H9 (cell line): ENCODE measurements at regions not wholly inside any gene's neighbourhood (a gene's known extent, or its start where the extent isn't known, plus 50 kb on each side); places are given as distances from the start of the nearest gene placed in this dataset.

Experiments used
- DNase-seq: peaks from one replicate; pipeline ENCODE4 v3.0.0-alpha.2; 2017
- H2AFZ ChIP-seq: one replicate; pipeline ENCODE4 v1.6.1; 2013; ENCODE audit warnings: mild to moderate bottlenecking, low read length, control low read depth, moderate library complexity
- H2AK5ac ChIP-seq: 2 replicates; pipeline ENCODE4 v1.6.1; 2013; ENCODE audit warnings: low read length, control low read depth, mixed read lengths; ENCODE audit not compliant: insufficient read length
- H2BK120ac ChIP-seq: one replicate; pipeline ENCODE4 v1.6.1; 2013; ENCODE audit warnings: low read depth, mild to moderate bottlenecking, low read length, control low read depth, inconsistent platforms; ENCODE audit not compliant: poor library complexity, severe bottlenecking
- H2BK12ac ChIP-seq: 2 replicates; pipeline ENCODE4 v1.6.1; 2013; ENCODE audit warnings: low read length, control low read depth, mixed read lengths, low read depth; ENCODE audit not compliant: insufficient read length
- H2BK15ac ChIP-seq: 2 replicates; pipeline ENCODE4 v1.6.1; 2013; ENCODE audit warnings: low read depth, low read length, control low read depth
- H2BK20ac ChIP-seq: one replicate; pipeline ENCODE4 v1.6.1; 2013; ENCODE audit warnings: low read depth, mild to moderate bottlenecking, low read length, control low read depth, inconsistent platforms; ENCODE audit not compliant: poor library complexity, severe bottlenecking
- H2BK5ac ChIP-seq: 2 replicates; pipeline ENCODE4 v1.6.1; 2013; ENCODE audit warnings: low read length, control low read depth, mixed read lengths; ENCODE audit not compliant: insufficient read length
- H3K14ac ChIP-seq: 2 replicates; pipeline ENCODE4 v1.6.1; 2013; ENCODE audit warnings: low read length, control low read depth; ENCODE audit not compliant: insufficient read depth
- H3K18ac ChIP-seq: 2 replicates; pipeline ENCODE4 v1.6.1; 2013; ENCODE audit warnings: low read depth, mild to moderate bottlenecking, mixed read lengths, low read length, control low read depth; ENCODE audit not compliant: insufficient read length
- H3K23ac ChIP-seq: 2 replicates; pipeline ENCODE4 v1.6.1; 2013; ENCODE audit warnings: low read length, control low read depth, mixed read lengths, low read depth; ENCODE audit not compliant: insufficient read length
- H3K23me2 ChIP-seq: 2 replicates; pipeline ENCODE4 v1.6.1; 2013; ENCODE audit warnings: low read depth, mild to moderate bottlenecking, mixed read lengths, low read length, control low read depth; ENCODE audit not compliant: insufficient read length, poor library complexity, severe bottlenecking
- H3K27ac ChIP-seq: 2 replicates; pipeline ENCODE4 v1.5.1; 2013; ENCODE audit warnings: low read length, control low read depth, mixed read lengths, low read depth; ENCODE audit not compliant: insufficient read length
- H3K27me3 ChIP-seq: 2 replicates; pipeline ENCODE4 v1.6.1; 2013; ENCODE audit warnings: low read length, control low read depth, inconsistent platforms; ENCODE audit not compliant: insufficient read depth
- H3K4ac ChIP-seq: 2 replicates; pipeline ENCODE4 v1.6.1; 2013; ENCODE audit warnings: low read depth, mild to moderate bottlenecking, control low read depth, inconsistent platforms, low read length, moderate library complexity
- H3K4me1 ChIP-seq: 2 replicates; pipeline ENCODE4 v1.6.1; 2013; ENCODE audit warnings: low read length, control low read depth, inconsistent platforms; ENCODE audit not compliant: insufficient read depth
- H3K4me2 ChIP-seq: 2 replicates; pipeline ENCODE4 v1.6.1; 2013; ENCODE audit warnings: low read length, control low read depth, mixed read lengths; ENCODE audit not compliant: insufficient read length, insufficient read depth
- H3K56ac ChIP-seq: 2 replicates; pipeline ENCODE4 v1.6.1; 2013; ENCODE audit warnings: low read depth, mild to moderate bottlenecking, mixed read lengths, low read length, control low read depth; ENCODE audit not compliant: insufficient read length
- H3K79me1 ChIP-seq: 2 replicates; pipeline ENCODE4 v1.6.1; 2013; ENCODE audit warnings: low read depth, mild to moderate bottlenecking, moderate library complexity, low read length, control low read depth, inconsistent platforms; ENCODE audit not compliant: insufficient read depth, poor library complexity, severe bottlenecking
- H3K79me2 ChIP-seq: 2 replicates; pipeline ENCODE4 v1.6.1; 2013; ENCODE audit warnings: low read length, control low read depth, inconsistent platforms; ENCODE audit not compliant: insufficient read depth
- H3K9ac ChIP-seq: 2 replicates; pipeline ENCODE4 v1.6.1; 2013; ENCODE audit warnings: low read length, control low read depth, mixed read lengths; ENCODE audit not compliant: insufficient read length; ENCODE audit errors: extremely low read depth
- H3K9me3 ChIP-seq: one replicate; pipeline ENCODE4 v1.6.1; 2013; ENCODE audit warnings: low read depth, low read length, inconsistent platforms; ENCODE audit not compliant: control insufficient read depth
- H3T11ph ChIP-seq: one replicate; pipeline ENCODE4 v1.6.1; 2013; ENCODE audit warnings: mild to moderate bottlenecking, low read length, control low read depth, inconsistent platforms
- H4K20me1 ChIP-seq: one replicate; pipeline ENCODE4 v1.6.1; 2013; ENCODE audit not compliant: control insufficient read depth, insufficient read length, insufficient read depth
- H4K5ac ChIP-seq: 2 replicates; pipeline ENCODE4 v1.6.1; 2013; ENCODE audit warnings: low read depth, mild to moderate bottlenecking, mixed read lengths, low read length, control low read depth; ENCODE audit not compliant: insufficient read length
- H4K8ac ChIP-seq: replicated peaks from 2 replicates; pipeline ENCODE4 v1.6.1; 2013; ENCODE audit warnings: low read length, control low read depth, mixed read lengths, low read depth; ENCODE audit not compliant: insufficient read length
- H4K91ac ChIP-seq: 2 replicates; pipeline ENCODE4 v1.6.1; 2013; ENCODE audit warnings: low read depth, mild to moderate bottlenecking, moderate library complexity, mixed read lengths, low read length, control low read depth; ENCODE audit not compliant: insufficient read length
- H3K27ac Mint-ChIP-seq, 3 experiments: 2 replicates in 2 of 3; 3 replicates in 1 of 3; pipeline ENCODE4 v1.8.0; 2020 to 2021; ENCODE audit warnings: mixed read lengths in 3 of 3, mild to moderate bottlenecking in 1 of 3, moderate library complexity in 1 of 3
- H3K27me3 Mint-ChIP-seq: 2 replicates; pipeline ENCODE4 v1.8.0; 2021; ENCODE audit warnings: low read depth, mild to moderate bottlenecking, moderate library complexity, mixed read lengths
- H3K36me3 Mint-ChIP-seq, 3 experiments: 2 replicates in 2 of 3; 3 replicates in 1 of 3; pipeline ENCODE4 v1.8.0; 2020 to 2021; ENCODE audit warnings: low read depth in 3 of 3, mixed read lengths in 3 of 3; ENCODE audit not compliant: insufficient read depth in 1 of 3
- H3K4me1 Mint-ChIP-seq, 2 experiments: 2 replicates each; pipeline ENCODE4 v1.8.0; 2020; ENCODE audit warnings: mixed read lengths in 2 of 2
- H3K4me3 Mint-ChIP-seq, 2 experiments: 2 replicates in 1 of 2; 3 replicates in 1 of 2; pipeline ENCODE4 v1.8.0; 2020 to 2021; ENCODE audit warnings: mild to moderate bottlenecking in 2 of 2, mixed read lengths in 2 of 2, moderate library complexity in 1 of 2
- H3K9me3 Mint-ChIP-seq, 2 experiments: 2 replicates in 1 of 2; 3 replicates in 1 of 2; pipeline ENCODE4 v1.8.0; 2020; ENCODE audit warnings: mild to moderate bottlenecking in 2 of 2, mixed read lengths in 2 of 2, moderate library complexity in 1 of 2
- CTCF ChIP-seq: fragments of 200-600 bp; sonication (generic); conservative IDR thresholded peaks from 3 replicates; pipeline ENCODE4 v1.8.0; 2021; ENCODE audit warnings: antibody characterized with exemption, mild to moderate bottlenecking
- WGBS: extraction: QIAGEN DNeasy Blood & Tissue Kit; methylation state at CpG from one replicate; pipeline ENCODE4 v1.1.7; 2013; ENCODE audit warnings: missing lambda C conversion rate, low lambda C conversion rate, mixed read lengths; ENCODE audit not compliant: insufficient read length; ENCODE audit errors: extremely low coverage; 5-methylcytosine and 5-hydroxymethylcytosine counted together

GRCh38 chr14:106083082-106083481 lies 556.7 kb downstream of the TMEM121 start:
- no peak overlapping the region for H2BK20ac ChIP-seq
- H2BK15ac ChIP-seq, result no peak overlapping the region
- H4K8ac ChIP-seq, result no peak overlapping the region
- no peak overlapping the region for H3T11ph ChIP-seq
- H3K23me2 ChIP-seq, result no peaks in the 10 kb centered on the region
- no CpG with 5 or more reads among the region's 2 CpGs for WGBS
- no peak overlapping the region for H3K18ac ChIP-seq
- H3K14ac ChIP-seq, result no peak overlapping the region
- DNase-seq, result no peak
- H2BK120ac ChIP-seq, result no peak overlapping the region
- no peaks in the 10 kb centered on the region for H3K79me1 ChIP-seq
- Mint-ChIP-seq H3K27me3 (no peaks in the 10 kb centered on the region), H3K4me1 (no peaks in the 10 kb centered on the region), H3K36me3 (peaks cover 0 to 3% (median 0%) of the 10 kb centered on the region in 3 experiments; a peak in 1 of 7 replicates), H3K4me3 (no peak overlapping the region), H3K27ac (no peak overlapping the region), H3K9me3 (peaks cover 67 to 70% of the 10 kb centered on the region in 2 experiments)
- H2AK5ac ChIP-seq, result no peak overlapping the region
- no peak overlapping the region for H3K56ac ChIP-seq
- H2BK12ac ChIP-seq, result no peak overlapping the region
- H2BK5ac ChIP-seq, result no peak overlapping the region
- no peak overlapping the region for H3K4ac ChIP-seq
- peaks cover 29% of the 10 kb centered on the region for H3K9me3 ChIP-seq
- H3K27ac ChIP-seq, result no peak overlapping the region
- H3K27me3 ChIP-seq, result no peaks in the 10 kb centered on the region
- no peaks in the 10 kb centered on the region for H3K4me1 ChIP-seq
- no peak overlapping the region for H3K23ac ChIP-seq
- H3K9ac ChIP-seq, result no peak overlapping the region
- no peak overlapping the region for H4K91ac ChIP-seq
- no peak for TF ChIP-seq CTCF
- no peaks in the 10 kb centered on the region for H3K79me2 ChIP-seq
- H3K4me2 ChIP-seq, result no peak overlapping the region
- H4K20me1 ChIP-seq, result no peaks in the 10 kb centered on the region
- no peak overlapping the region for H2AFZ ChIP-seq
- H4K5ac ChIP-seq, result no peak overlapping the region
